ENCODE measurements at regions not wholly inside any gene's neighbourhood (a gene's known extent, or its start where the extent isn't known, plus 50 kb on each side); places are given as distances from the start of the nearest gene placed in this dataset.

DNA sequence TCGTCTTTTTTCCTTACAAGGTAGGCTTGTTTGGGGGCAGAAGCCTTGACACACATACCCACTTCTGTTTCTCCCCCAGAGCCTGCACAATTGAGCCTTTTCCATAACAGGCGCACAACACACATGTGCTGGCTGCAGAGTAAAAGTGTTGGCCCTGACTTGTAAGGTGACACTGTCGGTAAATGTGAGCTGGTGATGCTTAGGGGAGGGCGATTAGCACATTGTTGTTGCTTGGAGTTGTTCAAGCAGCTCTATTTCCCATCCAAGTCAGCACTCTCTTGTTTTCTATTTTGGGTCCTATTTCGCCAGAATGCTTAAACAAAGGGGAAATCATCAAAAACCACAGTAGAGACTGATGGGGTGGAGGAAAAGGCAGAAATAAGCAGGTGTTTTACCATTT is 51.9 kb upstream of the PTPRJ start:
- TF ChIP-seq RAD21 (IDR thresholded peaks at IDR 0.05) (no peak), TAF1 (conservative IDR thresholded peaks at IDR 0.05) (no peak), GABPA (IDR thresholded peaks at IDR 0.05 in 1 of 2, conservative IDR thresholded peaks at IDR 0.05 in 1 of 2) (no peak), HNF4G (IDR thresholded peaks at IDR 0.05) (no peak), EGR1 (IDR thresholded peaks at IDR 0.05; ENCODE audit: low read depth in 2 of 2) (no peak), FOXA1 (IDR thresholded peaks at IDR 0.05) (no peak), RXRA (IDR thresholded peaks at IDR 0.05) (no peak), SP1 (IDR thresholded peaks at IDR 0.05) (no peak)
- TF ChIP-seq, protein P1, sequence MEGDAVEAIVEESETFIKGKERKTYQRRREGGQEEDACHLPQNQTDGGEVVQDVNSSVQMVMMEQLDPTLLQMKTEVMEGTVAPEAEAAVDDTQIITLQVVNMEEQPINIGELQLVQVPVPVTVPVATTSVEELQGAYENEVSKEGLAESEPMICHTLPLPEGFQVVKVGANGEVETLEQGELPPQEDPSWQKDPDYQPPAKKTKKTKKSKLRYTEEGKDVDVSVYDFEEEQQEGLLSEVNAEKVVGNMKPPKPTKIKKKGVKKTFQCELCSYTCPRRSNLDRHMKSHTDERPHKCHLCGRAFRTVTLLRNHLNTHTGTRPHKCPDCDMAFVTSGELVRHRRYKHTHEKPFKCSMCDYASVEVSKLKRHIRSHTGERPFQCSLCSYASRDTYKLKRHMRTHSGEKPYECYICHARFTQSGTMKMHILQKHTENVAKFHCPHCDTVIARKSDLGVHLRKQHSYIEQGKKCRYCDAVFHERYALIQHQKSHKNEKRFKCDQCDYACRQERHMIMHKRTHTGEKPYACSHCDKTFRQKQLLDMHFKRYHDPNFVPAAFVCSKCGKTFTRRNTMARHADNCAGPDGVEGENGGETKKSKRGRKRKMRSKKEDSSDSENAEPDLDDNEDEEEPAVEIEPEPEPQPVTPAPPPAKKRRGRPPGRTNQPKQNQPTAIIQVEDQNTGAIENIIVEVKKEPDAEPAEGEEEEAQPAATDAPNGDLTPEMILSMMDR (IDR thresholded peaks at IDR 0.05; ENCODE audit: low read depth, low read length, missing input control) = no peak
- TF ChIP-seq, protein P2, sequence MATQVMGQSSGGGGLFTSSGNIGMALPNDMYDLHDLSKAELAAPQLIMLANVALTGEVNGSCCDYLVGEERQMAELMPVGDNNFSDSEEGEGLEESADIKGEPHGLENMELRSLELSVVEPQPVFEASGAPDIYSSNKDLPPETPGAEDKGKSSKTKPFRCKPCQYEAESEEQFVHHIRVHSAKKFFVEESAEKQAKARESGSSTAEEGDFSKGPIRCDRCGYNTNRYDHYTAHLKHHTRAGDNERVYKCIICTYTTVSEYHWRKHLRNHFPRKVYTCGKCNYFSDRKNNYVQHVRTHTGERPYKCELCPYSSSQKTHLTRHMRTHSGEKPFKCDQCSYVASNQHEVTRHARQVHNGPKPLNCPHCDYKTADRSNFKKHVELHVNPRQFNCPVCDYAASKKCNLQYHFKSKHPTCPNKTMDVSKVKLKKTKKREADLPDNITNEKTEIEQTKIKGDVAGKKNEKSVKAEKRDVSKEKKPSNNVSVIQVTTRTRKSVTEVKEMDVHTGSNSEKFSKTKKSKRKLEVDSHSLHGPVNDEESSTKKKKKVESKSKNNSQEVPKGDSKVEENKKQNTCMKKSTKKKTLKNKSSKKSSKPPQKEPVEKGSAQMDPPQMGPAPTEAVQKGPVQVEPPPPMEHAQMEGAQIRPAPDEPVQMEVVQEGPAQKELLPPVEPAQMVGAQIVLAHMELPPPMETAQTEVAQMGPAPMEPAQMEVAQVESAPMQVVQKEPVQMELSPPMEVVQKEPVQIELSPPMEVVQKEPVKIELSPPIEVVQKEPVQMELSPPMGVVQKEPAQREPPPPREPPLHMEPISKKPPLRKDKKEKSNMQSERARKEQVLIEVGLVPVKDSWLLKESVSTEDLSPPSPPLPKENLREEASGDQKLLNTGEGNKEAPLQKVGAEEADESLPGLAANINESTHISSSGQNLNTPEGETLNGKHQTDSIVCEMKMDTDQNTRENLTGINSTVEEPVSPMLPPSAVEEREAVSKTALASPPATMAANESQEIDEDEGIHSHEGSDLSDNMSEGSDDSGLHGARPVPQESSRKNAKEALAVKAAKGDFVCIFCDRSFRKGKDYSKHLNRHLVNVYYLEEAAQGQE (IDR thresholded peaks at IDR 0.05) = no peak
- TF ChIP-seq, protein P3, sequence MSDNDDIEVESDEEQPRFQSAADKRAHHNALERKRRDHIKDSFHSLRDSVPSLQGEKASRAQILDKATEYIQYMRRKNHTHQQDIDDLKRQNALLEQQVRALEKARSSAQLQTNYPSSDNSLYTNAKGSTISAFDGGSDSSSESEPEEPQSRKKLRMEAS (IDR thresholded peaks at IDR 0.05) = no peak
